ENCODE measurements at regions not wholly inside any gene's neighbourhood (a gene's known extent, or its start where the extent isn't known, plus 50 kb on each side); places are given as distances from the start of the nearest gene placed in this dataset.
"Not testable (repeated sequence)": the region's sequence is repeated elsewhere in the genome, so short reads cannot be mapped to it uniquely, and the experiment has no call there.

DNA sequence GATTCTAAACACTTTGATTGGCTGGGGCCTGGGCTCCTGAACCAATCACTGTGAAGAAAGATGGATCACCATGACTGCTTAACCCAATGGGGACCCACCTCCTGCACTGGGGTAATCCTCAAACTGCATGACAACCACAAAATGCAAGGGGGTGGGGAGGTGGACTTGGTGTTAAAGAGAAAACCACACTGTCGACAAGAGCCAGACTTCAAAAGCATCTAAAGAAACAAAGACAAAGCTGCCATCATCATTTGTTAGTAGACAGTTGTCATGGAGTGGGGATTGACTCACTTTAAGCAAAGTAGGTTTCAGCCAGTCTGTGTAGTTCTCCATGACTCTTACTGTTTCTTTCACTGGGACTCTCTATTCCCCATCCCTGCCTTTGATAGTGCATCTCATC is 433.8 kb downstream of the PLPP3 start:
- DNase-seq = no peak

DNA sequence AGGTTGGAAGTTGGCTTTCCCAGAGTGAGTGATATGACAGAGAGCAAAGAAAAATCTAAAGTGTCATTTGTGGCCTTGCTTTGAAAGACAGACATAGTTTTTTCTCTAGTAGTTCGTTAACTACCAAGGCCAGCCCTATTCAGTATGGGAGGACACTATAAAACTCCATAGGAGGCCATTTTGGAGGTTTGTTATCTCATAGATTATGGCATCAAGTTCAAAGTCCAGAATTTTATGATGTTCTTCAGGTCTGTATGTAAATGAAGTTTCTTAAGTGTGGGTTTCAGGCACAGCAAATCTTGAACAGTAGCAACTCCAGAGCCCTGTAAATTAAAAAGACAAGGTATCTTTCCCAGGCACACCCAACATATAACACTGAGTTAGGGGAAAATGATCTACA is 437.1 kb downstream of the PLPP3 start:
- no peak for DNase-seq

DNA sequence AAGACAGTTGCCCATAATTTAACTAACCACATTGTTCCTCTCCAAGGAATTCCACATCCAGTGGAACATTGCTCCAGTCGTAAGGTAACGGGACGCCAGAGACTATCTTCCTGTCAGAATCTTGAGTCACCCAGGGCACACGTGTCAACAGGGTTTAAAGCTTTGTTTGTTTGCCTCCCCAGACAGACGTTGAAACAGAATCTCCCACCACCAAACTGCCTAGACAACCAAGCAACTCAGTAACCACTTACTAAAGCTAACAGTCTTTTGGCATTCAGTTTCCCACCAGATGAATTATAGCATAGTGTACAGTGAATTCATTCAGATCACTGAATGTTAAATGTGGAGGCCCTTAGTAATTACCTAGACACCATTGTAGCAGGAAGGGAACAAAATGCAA is 439.5 kb downstream of the PLPP3 start:
- DNase-seq = no peak

DNA sequence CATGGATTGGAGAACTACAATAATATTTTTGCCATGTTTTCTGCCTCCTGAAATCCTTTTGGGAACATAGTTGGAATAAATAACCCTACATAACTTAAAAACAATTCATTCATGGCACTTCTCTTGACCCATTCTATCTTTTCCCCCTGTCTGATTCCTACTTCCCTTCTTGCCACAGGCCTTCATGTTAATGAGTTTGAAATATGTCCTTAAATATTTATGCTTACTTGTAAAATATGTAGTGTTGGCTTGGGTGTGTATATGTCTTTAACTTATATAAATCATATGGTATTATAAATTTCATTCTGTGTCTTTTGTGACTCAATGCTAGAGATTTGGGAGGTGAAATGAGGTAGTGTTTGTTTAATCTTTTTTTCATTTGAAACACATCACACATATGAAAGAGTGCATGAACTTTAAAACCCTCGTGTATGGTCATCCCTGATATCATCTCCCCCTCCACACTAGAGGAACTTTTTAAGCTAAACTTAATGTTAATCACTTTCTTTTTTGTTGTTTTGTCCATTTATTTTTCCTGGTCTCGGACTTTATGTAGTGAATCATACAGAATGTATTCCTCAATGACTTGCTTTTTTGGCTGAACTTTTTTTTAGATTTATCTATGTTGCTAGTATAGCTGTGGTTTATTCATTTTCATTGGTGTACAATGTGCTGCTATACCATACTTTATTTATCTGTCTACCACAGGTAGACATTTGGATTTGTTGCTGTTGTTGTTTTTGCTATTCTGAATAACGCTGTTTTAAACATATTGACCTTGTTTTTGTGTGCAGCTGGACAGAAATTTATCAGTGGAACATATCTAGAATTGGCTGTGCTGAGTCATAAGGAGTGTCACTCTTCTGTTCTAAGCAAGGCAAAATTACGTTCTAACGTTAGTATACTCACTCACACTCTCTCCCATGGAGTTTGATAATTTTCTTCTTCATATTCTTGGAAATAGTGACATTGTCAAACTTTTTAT is 441.6 kb downstream of the PLPP3 start:
- DNase-seq = no peak

DNA sequence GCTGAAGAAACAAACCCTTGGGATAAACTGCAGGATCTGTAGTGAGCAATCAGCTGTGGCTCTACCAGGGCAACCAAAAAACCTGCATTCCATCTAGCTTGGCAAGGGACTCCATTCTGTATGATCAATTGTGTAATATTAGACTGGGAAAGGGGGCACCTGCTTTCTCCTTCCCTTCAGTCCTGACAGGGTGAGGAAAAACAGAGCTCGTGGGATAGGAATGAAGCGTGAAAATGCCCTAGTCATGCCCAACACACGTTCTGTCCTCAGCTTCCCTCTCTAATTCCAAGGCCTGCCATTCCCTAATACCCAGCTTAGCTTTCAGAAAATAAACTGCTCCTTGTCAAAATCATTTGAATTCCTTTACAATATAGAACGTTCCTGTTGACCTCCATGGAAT is 442.3 kb downstream of the PLPP3 start:
- no peak for DNase-seq

DNA sequence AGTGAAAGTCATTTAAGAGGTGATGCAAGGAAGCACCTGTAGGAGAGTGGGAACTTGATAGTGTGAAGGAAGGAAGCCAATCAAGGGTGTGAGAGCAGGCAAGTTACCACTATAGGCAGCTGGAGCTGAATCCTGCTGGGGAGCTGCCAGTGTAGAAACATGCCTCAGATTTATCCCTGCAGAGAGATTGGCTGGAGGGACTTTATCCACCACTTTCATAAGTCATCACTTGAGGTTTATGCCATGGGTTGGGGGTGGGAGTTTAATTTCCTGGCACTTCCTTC is 443.6 kb downstream of the PLPP3 start:
- DNase-seq = no peak

DNA sequence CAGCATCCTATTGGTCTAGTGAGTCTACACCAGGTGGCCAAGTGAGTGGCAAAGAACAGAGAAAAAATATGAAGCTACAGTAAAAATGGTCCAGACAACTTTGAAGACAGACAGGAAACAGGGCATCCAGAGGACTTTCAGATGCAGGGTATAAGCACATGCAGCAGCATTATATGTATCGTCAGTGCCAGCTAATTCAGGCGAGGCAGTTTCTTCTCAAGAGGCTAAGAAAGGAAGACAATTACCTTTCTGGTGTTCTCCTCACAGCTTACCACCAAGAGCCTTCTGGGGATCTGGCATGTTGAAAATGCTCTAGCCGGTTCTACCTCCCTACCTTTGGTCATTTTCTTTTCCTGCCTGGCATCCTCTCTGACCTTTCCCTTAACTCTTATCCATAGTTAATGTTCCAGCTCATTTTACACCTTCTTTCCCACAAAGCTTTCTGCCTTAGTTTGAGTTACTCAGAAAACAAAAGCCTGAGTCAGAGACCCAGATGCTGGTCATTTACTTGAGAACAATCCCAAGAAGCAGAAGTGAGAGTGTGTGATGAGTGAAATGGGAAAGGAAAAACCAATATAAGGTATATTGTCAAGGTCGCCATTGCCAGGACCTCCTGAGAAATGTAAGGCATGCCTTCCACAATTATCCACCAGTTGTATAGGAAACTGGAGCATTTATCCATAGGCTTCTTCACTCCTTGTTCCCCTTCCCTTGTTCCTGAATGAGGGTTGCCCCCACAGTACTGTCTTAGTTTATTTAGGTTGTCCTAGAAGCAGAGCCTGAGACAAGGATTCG is 444.1 kb downstream of the PLPP3 start:
- DNase-seq = no peak

DNA sequence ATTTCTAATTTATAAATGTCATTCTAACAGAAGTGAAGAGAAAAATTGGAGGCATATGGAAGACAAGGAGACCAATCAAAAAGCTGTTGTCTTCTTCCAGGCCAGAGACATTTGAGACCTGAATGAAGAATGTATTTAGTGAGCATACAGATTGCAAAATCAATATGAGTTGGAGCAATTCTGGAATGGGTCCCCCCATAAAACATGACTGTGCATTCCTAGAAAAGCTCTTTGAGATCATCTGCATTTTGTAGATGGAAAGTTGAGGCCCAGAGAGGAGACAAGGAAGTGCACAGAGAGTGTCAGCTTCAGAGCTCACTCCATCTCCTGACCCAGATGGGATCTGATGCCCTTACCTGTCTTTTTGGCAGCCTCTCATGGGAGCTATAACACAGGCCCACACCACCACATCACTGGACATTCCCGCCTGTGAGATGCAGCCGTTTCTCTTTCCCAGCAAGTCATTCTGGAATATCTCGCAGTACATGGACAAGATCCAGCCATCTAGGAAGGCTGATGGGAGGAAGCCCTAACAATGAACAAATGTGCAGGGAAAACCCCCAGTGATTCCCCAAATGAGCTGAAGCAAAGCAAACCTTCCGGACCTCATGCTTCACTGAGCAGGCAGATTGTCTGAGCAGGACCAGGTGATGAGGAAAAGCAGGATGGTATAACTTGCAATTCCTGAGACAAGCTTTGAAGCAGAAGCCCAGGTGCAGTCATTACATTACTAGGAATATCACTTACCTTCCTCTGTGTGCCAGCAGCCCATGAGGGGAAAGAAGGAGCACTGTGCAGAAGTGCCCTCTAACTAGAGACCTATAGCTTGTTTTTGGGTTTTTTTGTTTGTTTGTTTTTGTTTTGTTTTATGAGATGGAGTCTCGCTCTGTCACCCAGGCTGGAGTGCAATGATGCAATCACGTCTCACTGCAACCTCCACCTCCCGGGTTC is 445.6 kb downstream of the PLPP3 start:
- DNase-seq = no peak

DNA sequence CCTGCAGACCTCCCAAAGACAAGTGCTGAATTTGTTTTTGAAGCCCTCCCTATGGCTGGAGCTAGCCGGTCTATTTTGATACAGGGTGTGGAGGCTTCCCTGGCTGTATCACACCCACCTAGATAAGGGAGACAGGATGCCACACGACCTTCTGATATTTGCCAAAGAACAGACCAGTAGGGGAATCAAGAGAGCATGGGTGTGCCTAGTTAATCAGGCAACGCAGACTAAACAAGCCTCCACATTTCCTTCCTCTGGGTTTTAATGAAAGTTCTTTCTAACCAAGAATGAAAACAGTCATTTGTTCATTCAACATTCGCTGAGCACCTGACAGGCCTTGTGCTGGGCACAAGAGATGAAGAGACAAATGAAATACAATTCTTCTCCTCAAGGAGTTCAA is 446.8 kb downstream of the PLPP3 start:
- DNase-seq = no peak

DNA sequence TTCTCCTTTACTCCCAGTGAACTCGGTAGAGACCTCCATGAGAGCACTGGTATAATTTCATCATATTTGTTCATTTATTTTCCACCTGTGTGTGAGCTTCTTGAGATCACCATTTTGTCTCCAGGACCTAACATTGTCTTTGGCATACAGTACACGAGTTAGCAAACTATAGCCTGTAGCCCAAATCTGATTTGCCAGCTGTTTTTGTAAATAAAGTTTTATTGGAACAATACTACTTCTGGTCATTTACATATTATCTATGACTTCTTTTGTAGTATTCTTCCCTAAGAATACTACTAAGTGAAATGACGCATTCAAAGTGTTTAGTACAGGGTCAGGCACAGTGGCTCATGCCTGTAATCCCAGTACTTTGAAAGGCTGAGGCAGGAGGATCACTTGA is 449.5 kb downstream of the PLPP3 start:
- DNase-seq = no peak

DNA sequence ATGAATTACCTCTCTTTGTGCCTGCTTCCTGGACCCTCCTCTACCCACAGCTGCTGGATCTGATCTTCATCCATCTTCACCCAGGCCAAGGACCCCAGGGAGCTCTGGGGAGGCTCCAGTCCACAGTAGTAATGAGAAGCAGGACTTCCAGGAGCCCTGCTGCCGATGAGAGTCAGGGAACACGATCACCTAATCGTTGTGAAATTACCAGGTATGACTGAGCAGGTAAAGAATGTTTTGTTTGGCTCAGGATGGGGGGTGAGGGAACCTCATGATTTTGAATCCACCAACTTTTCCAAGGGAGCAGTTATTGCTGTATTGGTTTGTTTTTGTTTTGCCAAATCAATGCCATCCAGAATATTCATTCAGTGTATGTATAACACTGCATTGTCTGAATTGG is 454.0 kb downstream of the PLPP3 start:
- no peak for DNase-seq

DNA sequence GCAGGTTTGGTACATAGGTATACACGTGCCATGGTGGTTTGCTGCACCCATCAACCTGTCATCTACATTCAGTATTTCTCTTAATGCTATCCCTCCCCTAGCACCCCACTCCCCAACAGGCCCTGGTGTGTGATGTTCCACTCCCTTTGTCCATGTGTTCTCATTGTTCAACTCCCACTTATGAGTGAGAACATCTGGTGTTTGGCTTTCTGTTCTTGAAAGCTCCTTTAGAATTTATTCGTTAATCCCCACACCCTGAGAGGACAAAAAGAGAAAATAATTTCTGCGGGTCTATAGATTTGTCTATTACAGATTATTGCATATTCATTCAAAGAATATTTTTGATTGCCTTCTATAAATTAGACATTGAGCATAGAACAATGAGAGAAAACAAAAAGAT is 455.5 kb downstream of the PLPP3 start:
- no peak for DNase-seq

DNA sequence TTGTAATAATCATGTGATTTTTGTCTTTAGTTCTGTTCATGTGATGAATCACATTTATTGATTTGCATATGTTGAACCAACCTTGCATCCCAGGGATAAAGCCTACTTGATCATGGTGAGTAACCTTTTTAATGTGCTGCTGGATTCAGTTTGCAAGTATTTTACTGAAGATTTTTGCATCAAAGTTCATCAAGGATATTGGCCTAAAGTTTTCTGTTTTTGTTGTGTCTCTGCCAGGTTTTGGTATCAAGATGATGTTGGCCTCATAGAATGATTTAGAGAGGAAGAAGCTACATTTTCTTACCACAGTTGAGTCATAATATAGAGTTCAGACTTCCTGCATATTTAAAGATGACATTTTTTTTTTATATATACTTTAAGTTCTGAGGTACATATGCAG is 455.9 kb downstream of the PLPP3 start:
- DNase-seq = no peak

DNA sequence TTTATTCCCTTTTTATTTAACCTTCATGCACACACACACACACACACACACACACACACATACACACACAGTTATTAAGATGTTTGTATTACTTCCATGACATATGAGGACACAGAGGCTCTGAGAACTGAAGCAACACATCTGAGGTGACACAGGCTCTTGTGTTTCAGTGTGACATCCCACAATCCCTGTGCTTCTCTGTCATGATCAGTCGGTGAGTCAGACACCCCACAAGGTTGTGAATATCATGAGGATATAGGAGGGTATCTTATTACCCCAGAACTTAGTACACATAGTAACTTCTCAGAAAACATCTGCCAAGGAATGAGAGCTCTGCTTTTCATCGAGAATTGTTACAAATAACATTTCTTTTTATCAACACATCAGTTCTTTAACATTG is 459.3 kb downstream of the PLPP3 start:
- no peak for DNase-seq

DNA sequence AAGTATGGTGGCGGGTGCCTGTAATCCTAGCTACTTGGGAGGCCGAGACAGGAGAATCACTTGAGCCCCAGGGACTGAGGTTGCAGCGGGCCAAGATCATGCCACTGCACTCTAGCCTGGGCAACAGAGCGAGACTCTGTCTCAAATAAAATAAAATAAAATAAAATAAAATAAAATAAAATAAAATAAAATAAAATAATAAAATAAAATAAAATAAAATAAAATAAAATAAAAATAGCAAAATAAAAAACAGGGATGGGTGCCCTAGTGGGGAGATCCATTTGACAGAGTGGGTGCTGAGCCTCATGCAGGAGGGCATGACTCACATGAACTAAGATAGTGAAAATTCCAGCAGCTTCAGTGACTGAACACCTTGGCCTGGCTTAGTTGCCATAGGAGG is 460.7 kb downstream of the PLPP3 start:
- not testable (repeated sequence) for DNase-seq

DNA sequence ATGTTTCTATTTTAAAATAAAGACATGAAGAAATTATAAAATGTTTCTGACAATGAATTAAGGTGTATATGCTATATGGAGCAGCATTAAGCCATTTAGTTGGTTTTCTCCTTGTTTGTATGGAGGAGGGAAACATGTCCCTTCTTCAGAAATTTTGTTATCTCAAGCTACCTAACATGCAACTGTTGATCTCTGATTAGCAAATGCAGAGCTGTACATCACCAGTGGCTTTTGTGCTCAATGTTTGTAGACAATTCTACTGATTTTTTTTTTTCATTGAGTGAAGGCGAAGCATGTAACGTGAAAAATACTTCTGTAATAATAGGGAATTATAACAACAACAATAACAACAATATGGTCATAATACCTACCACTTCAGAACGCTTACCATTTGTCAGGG is 463.7 kb downstream of the PLPP3 start:
- no peak for DNase-seq

DNA sequence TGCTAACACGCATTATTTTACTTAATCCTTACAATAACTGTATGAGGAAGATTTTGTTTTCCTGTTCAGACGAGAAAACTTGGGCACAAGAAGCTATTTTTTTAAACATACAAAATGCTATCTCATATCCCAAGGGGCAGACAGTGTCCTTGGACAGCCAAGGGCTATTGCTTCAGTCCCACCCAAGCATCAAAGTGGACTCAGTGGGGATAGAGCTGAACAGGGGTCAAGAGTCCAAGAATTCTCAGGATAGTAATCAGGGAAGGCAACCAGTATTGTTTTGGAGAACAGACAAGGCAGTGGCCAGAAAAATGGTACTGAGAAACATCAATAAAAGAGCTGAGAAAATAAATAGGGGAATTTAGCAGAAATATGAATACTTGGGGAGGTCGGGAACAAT is 465.7 kb downstream of the PLPP3 start:
- DNase-seq = no peak

DNA sequence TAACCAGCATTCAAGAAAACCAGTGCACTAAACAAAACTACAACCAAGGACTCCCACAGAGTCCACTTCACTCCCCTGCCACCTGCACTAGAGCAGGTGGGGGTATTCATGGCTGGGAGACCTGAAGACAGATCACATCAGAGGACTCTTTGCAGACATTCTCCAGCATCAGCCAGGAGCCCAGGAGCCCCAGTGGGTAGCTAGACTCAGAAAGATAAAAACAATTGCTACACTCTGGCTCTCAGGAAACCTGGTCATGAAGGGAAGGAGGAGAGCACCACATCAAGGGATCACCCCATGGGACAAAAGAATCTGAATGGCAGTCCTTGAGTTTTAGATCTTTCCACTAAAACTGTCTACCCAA is 472.1 kb downstream of the PLPP3 start:
- DNase-seq = no peak

DNA sequence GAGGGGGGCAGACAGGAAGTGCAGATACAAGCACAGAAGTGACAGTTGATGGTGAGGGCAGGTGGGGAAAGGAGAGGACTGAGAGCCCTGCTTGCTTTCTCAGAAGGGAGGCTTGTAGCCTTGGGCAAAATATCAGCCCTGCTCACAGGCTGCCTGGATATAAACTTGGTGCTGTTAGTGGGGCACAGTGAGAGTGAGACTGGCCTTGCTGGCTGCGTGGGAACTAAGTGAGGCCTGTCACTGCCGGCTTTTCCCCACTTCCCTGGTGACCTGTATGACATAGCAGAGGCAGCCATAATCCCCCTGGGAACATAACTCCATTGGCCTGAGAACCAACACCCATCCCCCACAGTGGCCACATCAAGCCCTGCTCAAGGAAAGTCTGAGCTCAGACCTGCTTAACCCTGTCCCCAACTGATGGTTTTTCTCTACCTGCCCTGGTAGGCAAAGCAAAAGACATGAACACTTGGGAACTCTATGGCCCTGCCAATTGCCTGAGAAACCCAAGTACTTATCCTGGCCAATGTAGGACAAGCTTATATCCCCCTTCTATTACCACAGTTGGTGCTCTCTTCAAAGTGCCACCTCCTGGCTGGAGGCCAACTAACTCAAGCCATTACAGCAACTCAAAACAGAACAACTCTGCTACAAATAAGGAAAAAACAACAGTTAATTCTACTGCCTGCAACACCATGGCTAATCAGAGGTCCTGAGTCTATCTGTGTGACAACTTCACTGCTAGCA is 472.7 kb downstream of the PLPP3 start:
- no peak for DNase-seq

DNA sequence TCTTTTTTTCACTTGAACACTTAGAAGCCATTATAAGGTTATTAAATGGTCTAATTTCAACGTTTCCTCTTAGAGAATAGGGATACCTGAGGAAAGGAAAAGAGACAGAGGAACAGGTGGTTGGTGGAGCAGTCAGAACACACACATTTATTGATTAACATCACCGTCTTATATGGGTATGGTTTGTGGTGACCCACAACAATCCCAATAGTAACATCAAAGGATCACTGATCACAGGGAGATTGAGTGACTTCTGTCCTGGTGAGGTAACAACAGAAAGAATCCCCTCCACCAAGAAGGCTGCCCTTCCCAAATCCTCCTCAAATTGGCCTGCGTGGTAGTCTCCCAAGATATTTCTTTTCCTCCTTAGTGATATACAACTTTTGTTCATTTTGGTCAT is 474.0 kb downstream of the PLPP3 start:
- no peak for DNase-seq

DNA sequence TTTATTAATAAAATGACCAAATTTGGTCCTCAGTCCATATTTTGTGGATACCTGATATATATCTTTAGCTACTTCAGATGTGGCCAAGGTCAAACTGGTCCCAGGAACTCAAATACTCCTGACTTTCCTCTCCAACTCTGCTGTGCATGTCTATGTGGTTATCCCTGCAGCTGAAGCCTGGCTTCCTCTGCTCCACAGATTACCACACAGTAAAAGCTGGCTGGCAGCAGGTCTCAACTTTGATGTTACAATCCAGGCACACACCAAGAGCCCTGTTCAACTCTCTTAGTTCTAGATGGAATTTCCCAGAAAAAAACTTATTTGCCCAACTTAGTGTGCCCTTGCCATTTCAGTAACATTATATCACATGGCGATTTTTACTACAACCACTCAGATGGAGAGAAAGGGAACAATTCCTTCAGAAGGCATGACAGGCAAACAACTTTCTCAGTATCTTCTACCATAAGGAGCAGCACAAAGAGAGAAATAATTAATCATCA is 479.5 kb downstream of the PLPP3 start:
- DNase-seq = no peak

DNA sequence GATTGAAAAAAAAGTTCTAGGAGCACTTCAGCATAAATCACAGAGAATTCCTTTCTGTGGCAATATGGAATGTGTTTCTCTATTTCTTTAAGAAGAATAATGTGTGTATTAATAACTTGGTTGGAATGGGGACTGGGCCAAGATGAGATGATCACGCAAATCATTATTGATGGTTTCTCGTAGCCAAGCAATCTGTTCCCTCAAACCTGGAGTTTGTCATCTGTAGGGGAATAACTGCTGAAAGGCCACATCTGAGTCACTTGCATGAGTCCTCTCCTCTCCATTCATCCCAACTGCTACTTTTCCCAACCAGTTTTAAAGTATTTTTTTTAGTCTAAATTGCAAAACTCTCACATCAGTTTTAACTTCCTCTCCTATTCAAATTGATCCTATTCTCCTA is 480.4 kb downstream of the PLPP3 start:
- DNase-seq = no peak

Measured in CD4-positive, alpha-beta T cell treated with Interleukin-21 for 1 hour (primary cell).